ENCODE measurements at regions not wholly inside any gene's neighbourhood (a gene's known extent, or its start where the extent isn't known, plus 50 kb on each side); places are given as distances from the start of the nearest gene placed in this dataset.
A peak's percentile ranks its signal among the peaks of the same experiment; 100 is the strongest.
"Not testable (repeated sequence)": the region's sequence is repeated elsewhere in the genome, so short reads cannot be mapped to it uniquely, and the experiment has no call there.

- DNase-seq (ENCODE audit: low spot score): no peak
These were observed 160.1 kb downstream of the SUDS3 start for GRCh38 chr12:118536306-118536906.

DNA sequence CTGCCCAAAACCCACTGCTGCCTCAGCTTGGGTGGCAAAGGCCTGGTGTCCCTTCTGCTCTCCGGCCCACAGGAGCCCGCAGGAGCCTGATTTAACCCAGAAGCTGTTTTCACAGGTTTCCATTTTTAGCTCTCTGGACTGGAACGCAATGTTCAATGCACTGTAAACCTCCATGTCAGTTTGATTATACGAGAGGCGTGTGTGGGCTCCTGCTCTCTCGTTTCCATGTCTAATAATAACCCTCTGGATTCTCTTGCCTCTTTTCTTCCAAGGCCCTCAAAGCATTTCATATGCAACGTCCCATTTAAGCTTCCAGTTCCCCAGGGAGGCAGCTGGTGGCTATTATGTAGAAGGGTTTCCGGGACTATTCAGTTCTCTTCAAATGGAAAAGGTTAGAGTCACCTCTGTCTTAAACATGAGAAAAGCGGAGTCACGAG lies 161.1 kb downstream of the SUDS3 start:
- no peak for DNase-seq (ENCODE audit: low spot score)

DNA sequence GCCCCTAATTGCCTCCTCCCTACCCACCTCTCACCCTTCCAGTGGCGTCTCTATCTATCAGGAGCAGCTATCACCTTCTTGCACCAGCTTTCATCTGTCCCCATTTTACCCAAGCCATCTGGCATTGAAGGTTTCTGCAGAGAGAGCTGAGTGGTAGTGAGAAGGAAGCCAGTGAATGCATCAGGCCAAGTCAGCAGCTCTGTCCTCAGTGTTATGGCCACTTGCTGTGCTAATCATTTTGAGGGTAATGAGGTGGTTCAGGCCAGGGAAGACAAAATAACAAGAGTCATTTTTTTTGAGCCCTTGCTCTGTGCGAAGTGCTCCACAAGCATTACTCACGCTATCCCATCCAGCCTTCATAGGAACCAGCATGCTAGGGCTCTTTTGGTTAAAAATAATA lies 164.7 kb downstream of the SUDS3 start:
- DNase-seq (ENCODE audit: low spot score): no peak

DNA sequence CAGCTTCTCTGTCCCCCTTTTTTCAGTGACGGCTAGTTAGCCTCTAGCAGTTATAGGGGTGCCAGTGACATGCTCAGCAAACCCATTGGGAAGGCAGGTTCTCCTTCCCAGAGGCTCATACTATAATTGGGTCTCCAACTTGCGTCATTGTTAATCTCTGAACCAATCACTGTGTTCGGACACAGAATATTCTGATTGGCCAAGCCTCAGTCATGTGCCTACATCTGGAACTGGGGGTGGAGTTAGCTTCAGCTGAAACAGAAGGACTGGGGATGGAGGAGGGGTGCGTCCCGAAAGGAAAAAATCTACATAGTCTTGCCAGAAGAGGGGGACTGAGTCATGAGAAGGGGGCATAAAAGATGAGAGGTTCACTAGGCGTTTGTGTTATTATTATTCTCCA lies 165.6 kb downstream of the SUDS3 start:
- DNase-seq (ENCODE audit: low spot score): no peak

DNA sequence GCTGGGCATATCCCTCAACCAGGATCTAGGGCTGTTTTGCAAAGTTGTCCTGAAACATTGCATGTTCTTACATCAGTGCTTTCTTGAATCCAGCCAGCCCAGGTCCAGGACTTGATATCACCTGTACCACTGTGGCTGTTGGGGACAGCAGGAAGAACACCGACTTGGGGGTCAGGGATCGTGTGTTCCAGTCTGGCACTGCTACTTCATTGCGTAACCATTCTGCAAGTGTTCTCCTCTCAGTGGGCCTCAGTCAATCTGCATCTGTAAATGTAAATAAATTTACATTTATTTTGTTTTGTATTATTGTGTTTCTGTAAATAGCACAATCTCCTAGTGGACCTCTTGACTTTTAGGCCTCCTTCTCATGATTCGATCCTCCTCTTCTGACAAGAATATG lies 167.3 kb downstream of the SUDS3 start:
- no peak for DNase-seq (ENCODE audit: low spot score)

DNA sequence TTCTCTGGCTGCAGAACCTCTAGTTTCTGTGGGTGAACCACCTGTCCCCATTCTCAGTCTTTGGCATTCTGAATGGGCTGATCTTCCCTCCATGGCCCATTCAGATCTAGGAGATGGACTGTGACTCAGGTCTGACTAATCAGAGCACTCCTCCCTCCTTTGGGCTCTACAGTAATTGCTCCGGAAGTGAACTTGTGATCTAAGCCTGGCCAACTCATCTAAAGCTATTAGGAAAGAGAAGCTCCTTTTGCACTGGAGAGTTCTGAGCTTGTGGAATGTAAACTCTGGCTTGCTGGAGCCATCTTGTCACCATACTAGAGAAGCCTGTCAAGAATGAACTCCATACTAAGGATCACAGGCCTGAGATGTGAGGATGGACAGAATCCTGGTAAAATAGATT lies 168.2 kb downstream of the SUDS3 start:
- peak; percentile 54 for DNase-seq (ENCODE audit: low spot score)

DNA sequence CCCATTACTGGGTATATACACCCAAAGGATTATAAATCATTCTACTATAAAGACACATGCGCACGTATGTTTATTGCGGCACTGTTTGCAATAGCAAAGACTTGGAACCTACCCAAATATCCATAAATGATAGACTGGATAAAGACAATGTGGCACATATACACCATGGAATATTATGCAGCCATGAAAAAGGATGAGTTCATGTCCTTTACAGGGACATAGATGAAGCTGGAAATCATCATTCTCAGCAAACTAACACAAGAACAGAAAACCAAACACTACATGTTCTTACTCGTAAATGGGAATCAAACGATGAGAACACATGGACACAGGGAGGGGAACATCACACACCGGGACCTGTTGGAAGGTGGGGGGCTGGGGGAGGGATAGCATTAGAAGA lies 171.3 kb downstream of the SUDS3 start:
- DNase-seq (ENCODE audit: low spot score): not testable (repeated sequence)

GRCh38 chr12:118548887-118549509 lies 172.6 kb downstream of the SUDS3 start:
- DNase-seq (ENCODE audit: low spot score): no peak

DNA sequence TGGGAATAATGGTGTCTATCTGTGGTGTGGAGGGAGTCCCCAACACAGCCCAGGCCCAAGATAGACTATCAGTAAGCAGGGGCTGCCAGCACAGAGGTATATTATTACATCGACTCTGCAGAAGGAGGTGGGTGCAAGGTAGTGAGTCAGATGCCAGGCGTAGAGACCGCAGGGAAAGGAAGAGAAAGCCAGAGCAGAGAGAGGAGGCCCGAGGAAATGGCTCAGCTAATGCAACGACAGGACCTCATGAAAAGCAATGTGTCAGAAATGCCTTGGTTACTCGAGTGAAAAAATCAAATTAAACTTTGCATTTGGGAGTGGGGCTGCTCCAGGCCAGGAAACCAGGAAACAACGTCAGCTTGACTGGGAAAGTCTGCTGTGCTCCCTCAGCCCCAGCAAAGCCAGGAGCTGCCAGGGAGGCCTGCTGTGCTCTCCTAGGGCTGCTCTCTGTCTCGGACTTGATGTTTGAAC lies 173.2 kb downstream of the SUDS3 start:
- no peak for DNase-seq (ENCODE audit: low spot score)

DNA sequence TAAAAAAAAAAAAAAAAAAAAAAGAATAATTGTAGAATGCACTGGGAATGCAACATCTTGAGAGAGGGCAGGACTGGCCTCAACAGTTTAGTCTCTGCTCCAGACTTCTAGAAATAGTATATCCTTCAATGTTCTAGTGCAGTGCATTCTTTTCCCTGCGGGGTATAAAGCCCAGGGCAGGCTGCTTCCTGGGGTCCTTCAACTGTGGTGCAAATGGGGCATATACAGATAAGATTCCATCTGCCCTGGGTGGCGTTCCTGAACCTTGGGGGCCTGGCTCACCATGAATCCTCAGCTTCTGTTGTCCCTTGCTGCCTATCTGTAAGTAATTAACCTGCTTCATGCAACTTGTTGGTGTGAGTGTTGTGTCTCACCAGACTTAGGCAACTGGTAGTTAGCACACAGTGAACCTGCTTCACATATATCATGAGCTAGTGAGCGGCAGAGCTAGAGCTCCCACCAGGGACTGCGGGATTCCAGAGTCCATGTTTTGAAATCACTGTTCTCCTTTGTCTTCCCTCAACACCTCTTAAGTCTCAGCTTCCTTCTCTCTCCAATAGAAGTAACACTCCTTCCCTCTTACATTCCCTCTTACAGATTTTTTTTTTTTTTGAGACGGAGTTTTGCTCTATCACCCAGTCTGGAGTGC lies 177.6 kb downstream of the SUDS3 start:
- no peak for DNase-seq (ENCODE audit: low spot score)

DNA sequence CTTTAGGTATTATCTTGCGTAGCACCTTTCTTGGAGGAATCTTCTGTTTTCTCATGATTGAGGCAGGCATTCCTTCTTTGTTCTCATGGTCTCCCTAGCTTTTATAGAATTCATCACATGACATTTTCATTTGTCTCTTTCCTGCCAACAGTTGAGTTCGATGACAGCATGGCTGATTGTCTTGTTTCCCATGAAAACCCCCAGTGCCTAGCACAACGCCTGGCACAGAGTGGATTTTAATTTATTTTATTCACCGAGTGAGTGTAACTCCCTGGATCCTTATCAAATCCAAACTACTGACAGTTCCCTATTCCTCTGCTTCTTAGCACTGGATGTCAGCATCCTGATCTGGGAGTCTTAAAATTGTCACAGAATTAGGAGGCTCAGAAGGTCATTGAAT lies 182.6 kb downstream of the SUDS3 start:
- DNase-seq (ENCODE audit: low spot score): no peak

DNA sequence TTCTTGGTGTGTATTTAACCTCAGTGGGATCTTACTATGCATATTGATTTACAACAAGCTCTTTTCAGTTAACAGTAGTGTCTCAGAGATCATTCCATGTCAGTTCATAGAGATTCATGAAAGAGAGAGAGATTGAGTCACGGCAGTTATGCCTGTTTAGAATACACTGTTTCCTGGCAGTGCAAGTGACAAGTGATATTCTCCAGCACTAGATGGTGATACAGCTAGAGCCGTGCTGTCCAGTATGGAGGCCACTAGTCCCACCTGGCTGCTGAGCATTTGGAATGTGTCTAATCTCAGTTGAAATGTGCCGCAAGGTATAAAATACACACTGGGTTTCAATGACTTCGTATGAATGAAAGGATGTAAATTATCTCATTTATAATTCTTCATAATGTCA lies 184.4 kb downstream of the SUDS3 start:
- no peak for DNase-seq (ENCODE audit: low spot score)

DNA sequence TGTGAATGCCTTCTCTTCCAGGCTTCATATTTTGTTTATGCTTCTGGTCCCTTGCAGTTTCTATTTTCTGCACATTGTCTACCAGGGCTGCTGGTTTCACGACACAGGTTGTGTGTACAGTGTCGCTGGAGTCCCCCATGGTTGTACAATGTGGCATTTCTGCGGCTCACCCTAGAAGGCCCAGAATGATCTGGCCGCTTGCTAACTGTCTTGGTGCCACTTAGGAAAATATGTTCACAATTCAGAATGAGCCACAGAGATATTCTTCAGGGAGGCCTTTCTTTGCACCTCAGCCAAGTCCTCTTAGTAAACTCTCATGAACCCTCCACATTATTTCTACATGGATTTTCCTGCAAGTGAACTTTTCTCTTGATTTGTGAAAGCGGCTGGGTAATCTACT lies 195.4 kb downstream of the SUDS3 start:
- no peak for DNase-seq (ENCODE audit: low spot score)

DNA sequence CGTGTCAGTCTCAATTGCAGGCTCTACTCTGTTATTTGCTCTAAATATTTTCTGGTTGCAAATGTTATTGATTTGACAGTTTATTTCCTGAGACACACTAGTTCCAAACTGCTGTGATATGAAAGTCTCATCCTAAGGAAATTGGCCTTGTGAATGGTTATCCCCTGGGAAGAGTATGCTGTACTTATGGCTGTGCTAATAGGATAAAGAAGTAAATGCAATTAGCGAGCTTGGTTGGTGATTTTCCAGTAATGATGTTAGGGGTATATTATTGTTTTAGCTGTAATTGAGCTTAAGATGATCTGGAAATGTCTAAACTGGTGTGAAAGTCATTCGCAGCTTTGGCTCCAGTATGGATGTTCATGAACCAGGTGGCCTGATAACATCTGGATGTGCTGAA lies 197.9 kb downstream of the SUDS3 start:
- no peak for DNase-seq (ENCODE audit: low spot score)

GRCh38 chr12:118575730-118576129 lies 199.4 kb downstream of the SUDS3 start:
- DNase-seq (ENCODE audit: low spot score): no peak

DNA sequence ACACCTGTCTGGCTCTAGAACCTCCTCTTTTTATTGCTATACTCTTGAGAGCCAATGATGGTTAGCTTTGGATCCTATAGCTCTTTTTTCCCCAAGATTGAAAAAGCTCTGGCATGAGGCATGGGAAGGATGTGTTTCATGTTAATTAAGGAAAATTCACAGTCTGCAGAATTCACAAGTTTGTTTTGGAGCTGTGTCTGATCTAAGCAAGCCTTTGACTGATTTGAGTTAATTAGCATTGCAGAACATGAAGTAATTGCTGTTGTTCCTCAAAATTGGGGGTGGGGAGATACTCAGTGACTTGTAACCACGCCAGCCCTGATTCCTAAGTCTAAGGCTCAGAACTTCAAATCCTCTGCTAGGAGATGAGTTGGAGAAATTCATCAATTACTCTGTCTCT lies 205.0 kb downstream of the SUDS3 start:
- no peak for DNase-seq (ENCODE audit: low spot score)

GRCh38 chr12:118582863-118583262 lies 206.5 kb downstream of the SUDS3 start:
- no peak for DNase-seq (ENCODE audit: low spot score)

DNA sequence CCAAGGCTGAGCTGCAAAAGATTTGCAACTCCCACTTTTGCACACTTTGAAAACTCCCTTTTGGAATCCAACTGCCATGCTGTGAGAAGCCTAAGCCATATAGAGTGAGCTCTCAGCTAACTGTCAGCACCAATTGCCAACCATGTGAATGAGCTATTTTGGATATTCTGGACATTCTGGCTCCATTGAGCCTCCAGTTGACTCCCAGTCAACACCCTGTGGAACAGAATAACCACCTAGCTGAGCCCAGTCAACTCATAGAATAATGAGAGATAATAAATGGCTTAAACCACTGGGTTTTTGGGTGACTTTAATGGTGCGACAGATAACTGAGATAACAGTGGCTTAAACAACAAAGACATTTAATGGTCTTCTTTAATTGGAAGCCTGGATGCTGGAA lies 210.1 kb downstream of the SUDS3 start:
- DNase-seq (ENCODE audit: low spot score): no peak

DNA sequence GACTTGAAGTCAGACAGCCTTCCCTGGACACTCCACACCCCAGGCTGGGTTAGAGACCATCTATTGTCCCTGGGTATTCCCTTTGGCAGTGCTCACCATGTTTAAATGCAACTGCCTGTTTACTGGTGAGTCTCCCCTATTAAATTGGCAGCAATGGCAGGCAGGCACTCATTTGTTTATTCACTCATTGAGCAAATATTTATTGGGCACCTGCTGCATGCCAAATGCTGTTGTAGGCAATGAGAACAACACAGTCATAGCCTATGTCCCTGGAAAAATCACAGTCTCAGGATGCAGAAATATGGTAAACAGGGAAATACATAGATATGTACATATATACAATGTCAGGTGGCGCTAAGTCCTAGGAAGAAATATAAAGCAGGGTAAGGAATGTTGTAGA lies 212.8 kb downstream of the SUDS3 start:
- no peak for DNase-seq (ENCODE audit: low spot score)

DNA sequence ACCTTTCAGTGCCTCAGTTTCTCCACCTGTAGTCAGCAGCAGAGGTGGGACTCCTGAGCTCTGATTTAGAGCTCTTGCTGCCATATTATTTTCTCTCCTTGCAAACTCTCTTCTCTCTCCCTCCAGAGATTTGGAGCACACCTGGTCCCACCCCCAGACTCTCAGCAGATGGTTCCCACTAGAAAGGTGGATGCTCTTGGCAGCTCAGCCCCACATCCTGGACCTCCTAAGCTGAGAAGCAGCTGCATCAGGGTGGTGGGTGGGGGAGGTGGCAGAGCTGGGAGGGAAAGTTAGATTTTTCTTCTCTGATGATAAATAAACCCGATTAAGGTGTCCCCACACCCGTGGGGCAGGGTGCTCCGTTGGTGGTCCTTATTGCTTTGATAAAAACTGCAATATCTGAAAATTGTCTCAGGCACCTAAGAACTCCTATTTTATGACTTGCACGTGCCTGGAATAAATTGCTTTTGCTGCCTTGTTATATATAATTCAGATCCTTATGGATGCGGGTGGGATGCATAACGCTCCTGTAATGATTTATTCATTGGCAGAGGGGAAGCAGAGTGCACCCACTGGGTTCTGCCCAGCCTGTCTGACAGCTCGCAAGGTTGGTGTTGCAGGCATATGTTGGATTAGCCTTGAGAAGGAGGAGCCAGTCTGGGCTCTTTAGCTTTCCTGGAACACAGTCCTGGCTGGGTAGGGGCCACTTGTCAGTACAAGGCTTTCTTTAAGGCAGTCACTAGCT lies 214.2 kb downstream of the SUDS3 start:
- DNase-seq (ENCODE audit: low spot score): no peak

GRCh38 chr12:118603610-118604361 lies 227.4 kb downstream of the SUDS3 start:
- DNase-seq (ENCODE audit: low spot score): no peak

- no peak for DNase-seq (ENCODE audit: low spot score)
These were observed 230.3 kb downstream of the SUDS3 start for GRCh38 chr12:118606690-118607089.

All from AG08396 (cell line).